ENCODE measurements at regions not wholly inside any gene's neighbourhood (a gene's known extent, or its start where the extent isn't known, plus 50 kb on each side); places are given as distances from the start of the nearest gene placed in this dataset.
A peak's percentile ranks its signal among the peaks of the same experiment; 100 is the strongest.

GRCh38 chr2:22420076-22420475 lies 964.9 kb upstream of the KLHL29 start:
- peaks cover 24% of the 10 kb centered on the region for H3K9me3 Mint-ChIP-seq
- DNase-seq (ENCODE audit: low read depth, low spot score): no peak
- peaks cover 8% of the 10 kb centered on the region for H3K4me1 Mint-ChIP-seq
- no peak overlapping the region for H3K4me3 Mint-ChIP-seq
- TF ChIP-seq, protein P1, sequence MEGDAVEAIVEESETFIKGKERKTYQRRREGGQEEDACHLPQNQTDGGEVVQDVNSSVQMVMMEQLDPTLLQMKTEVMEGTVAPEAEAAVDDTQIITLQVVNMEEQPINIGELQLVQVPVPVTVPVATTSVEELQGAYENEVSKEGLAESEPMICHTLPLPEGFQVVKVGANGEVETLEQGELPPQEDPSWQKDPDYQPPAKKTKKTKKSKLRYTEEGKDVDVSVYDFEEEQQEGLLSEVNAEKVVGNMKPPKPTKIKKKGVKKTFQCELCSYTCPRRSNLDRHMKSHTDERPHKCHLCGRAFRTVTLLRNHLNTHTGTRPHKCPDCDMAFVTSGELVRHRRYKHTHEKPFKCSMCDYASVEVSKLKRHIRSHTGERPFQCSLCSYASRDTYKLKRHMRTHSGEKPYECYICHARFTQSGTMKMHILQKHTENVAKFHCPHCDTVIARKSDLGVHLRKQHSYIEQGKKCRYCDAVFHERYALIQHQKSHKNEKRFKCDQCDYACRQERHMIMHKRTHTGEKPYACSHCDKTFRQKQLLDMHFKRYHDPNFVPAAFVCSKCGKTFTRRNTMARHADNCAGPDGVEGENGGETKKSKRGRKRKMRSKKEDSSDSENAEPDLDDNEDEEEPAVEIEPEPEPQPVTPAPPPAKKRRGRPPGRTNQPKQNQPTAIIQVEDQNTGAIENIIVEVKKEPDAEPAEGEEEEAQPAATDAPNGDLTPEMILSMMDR (conservative IDR thresholded peaks at IDR 0.05): no peak
- no peaks in the 10 kb centered on the region for H3K27me3 Mint-ChIP-seq (ENCODE audit: low read depth)
- H3K36me3 Mint-ChIP-seq (ENCODE audit: low read depth): peaks cover 8% of the 10 kb centered on the region
- H3K27ac Mint-ChIP-seq (ENCODE audit: unreplicated experiment): no peak overlapping the region

DNA sequence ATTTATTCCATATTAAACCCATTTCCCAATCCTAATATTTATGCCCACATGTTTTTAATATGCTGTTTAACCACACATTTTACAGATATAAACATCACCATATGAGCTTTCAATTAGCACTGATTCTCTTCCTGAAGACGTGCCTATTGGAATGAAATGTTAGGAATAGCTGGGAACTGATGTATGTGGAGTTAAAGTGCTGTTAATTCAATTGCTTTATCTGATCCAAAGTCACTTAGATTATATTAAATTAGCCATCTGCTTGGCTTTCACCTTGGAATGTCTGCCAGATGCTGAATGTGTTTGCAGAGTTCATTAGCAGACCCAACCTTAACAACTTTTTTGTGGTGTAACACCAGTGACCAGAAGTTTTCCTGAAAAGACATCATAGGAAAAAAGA lies 942.9 kb upstream of the KLHL29 start:
- Mint-ChIP-seq H3K27ac (ENCODE audit: unreplicated experiment) (no peak overlapping the region), H3K36me3 (ENCODE audit: low read depth) (no peaks in the 10 kb centered on the region), H3K9me3 (no peaks in the 10 kb centered on the region), H3K4me3 (no peak overlapping the region), H3K4me1 (no peaks in the 10 kb centered on the region), H3K27me3 (ENCODE audit: low read depth) (peaks cover 6% of the 10 kb centered on the region)
- TF ChIP-seq, protein P1 (conservative IDR thresholded peaks at IDR 0.05): no peak
- no peak for DNase-seq (ENCODE audit: low read depth, low spot score)

DNA sequence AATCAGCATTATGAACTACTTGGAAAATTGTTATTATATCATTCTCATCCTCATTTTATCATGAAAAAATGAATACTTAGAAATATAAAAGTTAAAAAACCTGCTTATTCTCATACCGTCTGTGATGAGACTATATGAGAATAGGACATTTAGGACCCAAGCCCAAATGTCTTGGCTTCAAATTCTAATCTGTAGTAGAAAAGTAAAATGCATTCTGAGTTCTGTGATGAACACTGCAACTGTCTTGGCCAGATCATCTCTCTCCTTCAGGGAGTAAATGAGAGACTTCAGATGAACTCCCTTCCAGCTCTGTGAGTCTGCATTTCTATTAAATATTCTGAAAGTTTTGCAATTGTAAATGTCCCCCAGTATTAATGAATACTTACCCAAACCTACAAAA lies 940.7 kb upstream of the KLHL29 start:
- no peak overlapping the region for H3K4me3 Mint-ChIP-seq
- peaks cover 6% of the 10 kb centered on the region for H3K9me3 Mint-ChIP-seq
- DNase-seq (ENCODE audit: low read depth, low spot score): no peak
- TF ChIP-seq, protein P1 (conservative IDR thresholded peaks at IDR 0.05): no peak
- peaks cover 3% of the 10 kb centered on the region for H3K36me3 Mint-ChIP-seq (ENCODE audit: low read depth)
- H3K27ac Mint-ChIP-seq (ENCODE audit: unreplicated experiment): no peak overlapping the region
- H3K27me3 Mint-ChIP-seq (ENCODE audit: low read depth): peaks cover 6% of the 10 kb centered on the region
- H3K4me1 Mint-ChIP-seq: no peaks in the 10 kb centered on the region

- TF ChIP-seq, protein P1 (conservative IDR thresholded peaks at IDR 0.05): no peak
- Mint-ChIP-seq H3K9me3 (peaks cover 6% of the 10 kb centered on the region), H3K27ac (ENCODE audit: unreplicated experiment) (no peak overlapping the region), H3K4me3 (no peak overlapping the region), H3K4me1 (peaks cover 17% of the 10 kb centered on the region), H3K27me3 (ENCODE audit: low read depth) (no peaks in the 10 kb centered on the region), H3K36me3 (ENCODE audit: low read depth) (peaks cover 3% of the 10 kb centered on the region)
- DNase-seq (ENCODE audit: low read depth, low spot score): no peak
Measured at GRCh38 chr2:22449696-22450095, 935.3 kb upstream of the KLHL29 start.

GRCh38 chr2:22450831-22451230 lies 934.1 kb upstream of the KLHL29 start:
- TF ChIP-seq, protein P1 (conservative IDR thresholded peaks at IDR 0.05): no peak
- H3K4me1 Mint-ChIP-seq: peaks cover 17% of the 10 kb centered on the region
- DNase-seq (ENCODE audit: low read depth, low spot score): no peak
- peaks cover 3% of the 10 kb centered on the region for H3K36me3 Mint-ChIP-seq (ENCODE audit: low read depth)
- peak overlapping the region; percentile 91 for H3K27ac Mint-ChIP-seq (ENCODE audit: unreplicated experiment)
- H3K9me3 Mint-ChIP-seq: peaks cover 6% of the 10 kb centered on the region
- no peaks in the 10 kb centered on the region for H3K27me3 Mint-ChIP-seq (ENCODE audit: low read depth)
- H3K4me3 Mint-ChIP-seq: no peak overlapping the region

All from neural crest cell (in vitro differentiated cells).